NCI-H460 (cell line): ENCODE measurements at regions not wholly inside any gene's neighbourhood (a gene's known extent, or its start where the extent isn't known, plus 50 kb on each side); places are given as distances from the start of the nearest gene placed in this dataset.
A peak's percentile ranks its signal among the peaks of the same experiment; 100 is the strongest.
"Not testable (repeated sequence)": the region's sequence is repeated elsewhere in the genome, so short reads cannot be mapped to it uniquely, and the experiment has no call there.

ENCODE experiments used
- DNase-seq: peaks from one replicate; pipeline ENCODE4 v3.0.0-alpha.2; 2016; ENCODE audit warnings: low read depth; ENCODE audit errors: extremely low read depth

- DNase-seq = no peak
Measured at GRCh38 chr9:75197561-75197960, 109.2 kb downstream of the OSTF1 start.

- no peak for DNase-seq
Measured at GRCh38 chr9:75198436-75198835, 110.1 kb downstream of the OSTF1 start.

GRCh38 chr9:75200892-75201470, 112.7 kb downstream of the OSTF1 start:
- DNase-seq = peak; percentile 61

- DNase-seq = no peak
Measured at GRCh38 chr9:75201480-75202209, 113.3 kb downstream of the OSTF1 start.

DNA sequence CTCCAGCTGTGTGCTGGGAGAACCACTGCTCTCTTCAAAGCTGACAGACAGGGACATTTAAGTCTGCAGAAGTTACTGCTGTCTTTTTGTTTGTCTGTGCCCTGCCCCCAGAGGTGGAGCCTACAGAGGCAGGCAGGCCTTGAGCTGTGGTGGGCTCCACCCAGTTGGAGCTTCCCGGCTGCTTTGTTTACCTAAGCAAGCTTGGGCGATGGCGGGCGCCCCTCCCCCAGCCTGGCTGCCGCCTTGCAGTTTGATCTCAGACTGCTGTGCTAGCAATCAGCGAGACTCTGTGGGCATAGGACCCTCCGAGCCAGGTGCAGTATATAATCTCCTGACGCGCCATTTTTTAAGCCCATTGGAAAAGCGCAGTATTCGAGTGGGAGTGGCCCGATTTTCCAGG, 119.7 kb downstream of the OSTF1 start:
- not testable (repeated sequence) for DNase-seq

GRCh38 chr9:75210215-75210614, 121.9 kb downstream of the OSTF1 start:
- no peak for DNase-seq

GRCh38 chr9:75213765-75214164, 125.5 kb downstream of the OSTF1 start:
- no peak for DNase-seq

DNA sequence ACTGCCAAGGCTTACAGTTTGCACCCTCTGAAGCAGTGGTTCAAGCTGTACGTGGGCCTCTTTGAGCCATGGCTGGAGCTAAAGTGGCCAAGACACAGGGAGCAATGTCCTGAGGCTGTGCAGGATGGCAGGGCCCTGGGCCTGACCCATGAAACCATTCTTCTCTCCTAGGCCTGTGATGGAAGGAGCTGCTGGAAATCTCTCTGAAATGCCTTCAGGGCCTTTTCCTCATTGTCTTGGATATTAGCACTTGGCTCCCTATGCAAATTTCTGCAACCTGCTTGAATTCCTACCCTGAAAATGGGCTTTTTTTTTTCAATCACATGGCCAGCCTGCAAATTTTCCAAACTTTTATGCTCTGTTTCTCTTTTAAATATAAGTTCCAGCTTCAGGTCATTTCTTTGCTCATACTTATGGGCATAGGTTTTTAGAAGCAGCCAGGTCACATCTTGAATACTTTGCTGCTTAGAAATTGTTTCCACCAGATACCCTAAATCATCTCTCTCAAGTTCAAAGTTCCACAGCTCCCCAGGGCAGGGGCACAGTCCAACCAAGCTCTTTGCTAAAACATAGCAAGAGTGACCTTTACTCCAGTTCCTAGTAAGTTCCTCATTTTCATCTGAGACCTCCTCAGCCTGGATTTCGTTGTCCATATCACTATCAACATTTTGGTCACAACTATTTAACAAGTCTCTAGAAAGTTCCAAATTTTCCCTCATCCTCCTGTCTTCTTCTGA, 138.3 kb downstream of the OSTF1 start:
- no peak for DNase-seq

- DNase-seq = no peak
Measured at GRCh38 chr9:75228893-75229292, 140.6 kb downstream of the OSTF1 start.

GRCh38 chr9:75229605-75230332, 141.5 kb downstream of the OSTF1 start:
- DNase-seq = peak; percentile 31

- no peak for DNase-seq
Measured at GRCh38 chr9:75230469-75230868, 142.2 kb downstream of the OSTF1 start.

- DNase-seq = no peak
Measured at GRCh38 chr9:75231167-75231566, 142.9 kb downstream of the OSTF1 start.

- no peak for DNase-seq
Measured at GRCh38 chr9:75233011-75233410, 144.7 kb downstream of the OSTF1 start.

- no peak for DNase-seq
Measured at GRCh38 chr9:75235632-75236031, 147.3 kb downstream of the OSTF1 start.

DNA sequence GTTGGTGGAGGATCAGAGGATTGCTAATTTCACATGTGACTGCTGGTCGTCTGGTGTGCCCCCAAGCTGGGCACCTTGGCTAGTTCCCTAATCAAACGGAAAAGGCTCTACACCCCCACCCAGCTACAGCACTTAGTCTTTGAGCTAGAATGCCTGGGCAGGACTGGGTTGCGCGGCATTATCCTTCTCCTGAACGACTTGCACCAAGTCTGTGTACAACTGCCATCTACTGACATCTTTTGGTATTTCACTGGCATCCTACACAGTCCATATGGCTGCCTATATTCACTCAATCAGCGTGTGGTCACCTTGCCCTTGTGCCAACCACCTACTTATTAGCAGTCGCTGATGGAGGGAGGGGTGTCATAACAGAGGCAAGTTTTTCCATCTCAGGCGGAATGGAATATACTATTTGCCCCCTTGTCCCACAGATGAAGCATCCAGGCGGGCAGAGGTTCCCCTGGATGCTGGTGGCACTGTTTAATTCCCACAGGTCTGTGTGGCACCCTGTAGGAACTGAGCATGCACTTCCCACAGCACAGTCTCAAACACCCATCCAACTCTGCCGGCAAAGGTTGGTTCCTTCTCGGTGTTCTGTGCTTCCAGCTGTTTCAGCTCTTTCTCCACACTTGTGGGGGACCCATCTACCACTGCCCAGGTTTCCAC, 150.1 kb downstream of the OSTF1 start:
- DNase-seq = peak; percentile 66

DNA sequence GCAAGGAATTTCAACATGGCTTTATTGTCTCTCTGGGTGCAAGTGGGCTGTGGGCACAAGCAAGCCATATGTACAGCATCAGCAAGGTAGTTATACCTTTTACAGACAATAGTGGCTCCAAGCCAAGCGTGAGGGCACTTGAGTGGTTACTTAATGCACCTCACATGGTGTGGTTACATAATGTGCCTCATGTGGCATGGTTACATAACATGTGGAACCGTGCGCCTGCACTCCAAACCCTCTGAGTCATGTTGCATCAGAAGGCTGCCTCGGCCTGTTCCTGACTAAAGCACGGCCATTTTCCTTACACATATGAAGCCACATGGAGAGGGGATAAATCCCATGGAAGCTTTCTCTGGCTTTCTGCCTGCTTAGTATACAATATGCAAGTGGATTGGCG, 150.9 kb downstream of the OSTF1 start:
- DNase-seq = no peak

DNA sequence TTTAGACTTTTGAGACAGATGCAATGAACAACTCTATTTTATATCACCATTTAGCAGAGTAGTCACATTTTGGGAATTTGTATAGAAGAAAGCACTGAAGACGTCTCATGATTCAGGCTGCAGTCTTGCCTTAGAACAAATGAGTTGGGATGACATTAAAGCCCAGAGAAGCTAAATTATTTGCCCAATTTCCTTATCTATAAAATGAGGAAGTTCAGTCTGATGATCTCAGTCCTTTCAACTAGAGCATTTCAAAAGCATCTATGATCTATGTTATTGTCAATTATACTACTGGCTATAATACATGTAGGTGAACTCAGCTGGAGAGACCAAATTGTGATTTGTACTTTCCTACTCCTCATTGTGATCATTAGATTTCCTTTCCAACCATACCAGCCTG, 154.1 kb downstream of the OSTF1 start:
- DNase-seq = no peak

DNA sequence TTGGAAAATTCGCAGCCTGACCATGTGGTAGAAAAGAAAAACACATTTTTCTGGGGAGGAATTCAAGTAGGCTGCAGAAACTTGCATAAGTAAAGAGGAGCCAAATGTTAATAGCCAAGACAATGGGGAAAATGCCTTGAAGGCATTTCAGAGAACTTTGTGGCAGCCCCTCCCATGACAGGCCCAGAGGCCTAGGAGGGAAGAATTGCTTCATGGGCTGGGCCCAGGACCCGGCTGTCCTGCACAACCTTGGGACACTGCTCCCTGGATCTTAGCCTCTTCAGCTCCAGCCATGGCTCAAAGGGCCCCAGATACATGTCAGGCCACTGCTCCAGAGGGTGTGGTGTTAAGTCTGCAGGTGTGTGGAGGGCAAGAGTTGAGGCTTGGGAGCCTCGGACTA, 158.6 kb downstream of the OSTF1 start:
- no peak for DNase-seq

DNA sequence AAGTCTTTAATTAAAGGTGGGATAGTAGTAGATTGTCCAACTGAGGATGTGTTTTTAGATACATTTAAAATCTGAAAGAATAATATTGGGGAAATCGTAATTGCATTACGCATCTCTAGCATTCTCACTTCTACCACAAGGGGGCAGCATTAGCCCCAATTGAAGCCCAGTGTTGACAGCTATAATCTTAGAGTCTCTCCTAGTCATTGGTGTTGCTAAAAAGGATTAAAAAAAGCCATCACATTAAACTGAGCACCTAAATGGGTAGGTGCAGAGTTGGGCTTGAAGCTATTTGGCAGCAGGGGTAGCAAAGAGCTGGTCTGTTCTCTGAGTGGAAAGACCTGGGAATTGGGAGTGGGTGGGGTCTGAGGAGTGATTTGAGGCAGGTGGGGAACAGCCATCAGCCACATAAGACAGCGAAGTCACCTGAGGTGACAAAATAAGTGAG, 177.2 kb downstream of the OSTF1 start:
- peak; percentile 49 for DNase-seq

- no peak for DNase-seq
Measured at GRCh38 chr9:75269197-75269596, 180.9 kb downstream of the OSTF1 start.

- not testable (repeated sequence) for DNase-seq
Measured at GRCh38 chr9:75273055-75273454, 184.7 kb downstream of the OSTF1 start.
